Large intestine (tissue), 3 donors: ENCODE measurements at regions not wholly inside any gene's neighbourhood (a gene's known extent, or its start where the extent isn't known, plus 50 kb on each side); places are given as distances from the start of the nearest gene placed in this dataset.

Experiments used
- DNase-seq, 2 donors: peaks; one replicate each; pipeline versions ENCODE4 v3.0.0 to v3.0.0-alpha.2; 2013
- H3K27ac ChIP-seq: one replicate; pipeline ENCODE4 v1.5.1; 2013; ENCODE audit warnings: low read length
- H3K27me3 ChIP-seq: 2 replicates; pipeline ENCODE4 v1.6.1; 2013; ENCODE audit warnings: low read length; ENCODE audit not compliant: control insufficient read depth, insufficient read depth
- H3K36me3 ChIP-seq: 2 replicates; pipeline ENCODE4 v1.6.1; 2013; ENCODE audit warnings: low read length; ENCODE audit not compliant: control insufficient read depth, insufficient read depth
- H3K4me1 ChIP-seq: one replicate; pipeline ENCODE4 v1.6.1; 2013; ENCODE audit warnings: low read length; ENCODE audit not compliant: control insufficient read depth, insufficient read depth
- H3K4me3 ChIP-seq: one replicate; pipeline ENCODE4 v1.5.1; 2013; ENCODE audit warnings: low read length
- H3K9me3 ChIP-seq: one replicate; pipeline ENCODE4 v1.6.1; 2013; ENCODE audit warnings: mild to moderate bottlenecking, low read depth, low read length, moderate library complexity; ENCODE audit not compliant: control insufficient read depth
- WGBS: methylation state at CpG from one replicate; pipeline ENCODE4 v1.1.5; 2013; ENCODE audit warnings: low lambda C conversion rate; ENCODE audit not compliant: insufficient coverage; 5-methylcytosine and 5-hydroxymethylcytosine counted together

DNA sequence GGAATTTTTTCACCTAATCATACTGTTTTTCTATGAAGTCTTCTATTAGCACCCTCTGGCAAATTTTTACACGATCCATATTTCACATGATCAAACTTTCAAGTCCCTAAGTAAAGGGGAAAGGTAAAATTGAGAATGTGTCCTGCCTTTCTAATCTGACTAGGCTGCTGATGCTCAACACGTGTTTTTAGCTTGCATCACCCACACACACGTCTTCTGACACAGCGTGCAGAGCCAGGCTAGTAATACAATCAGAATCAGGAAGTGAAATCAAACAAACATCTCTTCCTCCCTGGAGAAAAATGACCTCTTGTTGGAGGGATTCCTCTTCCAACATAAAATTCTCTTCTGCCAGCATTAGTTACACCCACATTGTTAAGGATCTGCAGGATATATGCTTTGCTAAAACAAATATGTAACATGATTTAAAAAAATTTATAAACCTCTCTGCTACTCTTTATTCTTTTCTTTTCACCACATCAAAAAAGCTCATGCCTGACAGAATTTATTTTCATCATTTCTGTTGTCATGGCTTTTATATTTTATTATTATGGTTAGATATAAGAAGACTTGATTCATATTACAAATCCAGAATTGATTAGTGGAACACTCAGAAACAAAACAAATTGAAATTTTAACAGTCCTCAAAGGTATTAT, 122.4 kb downstream of the RAP2B start:
- peaks cover 4% of the 10 kb centered on the region for H3K9me3 ChIP-seq
- H3K27me3 ChIP-seq, result no peaks in the 10 kb centered on the region
- WGBS, result 90% methylated on average over 1 of the region's 4 CpGs
- DNase-seq, result peak in 1 of 2 donors; percentile 11
- no peak overlapping the region for H3K4me3 ChIP-seq
- H3K4me1 ChIP-seq, result no peaks in the 10 kb centered on the region
- no peaks in the 10 kb centered on the region for H3K36me3 ChIP-seq
- H3K27ac ChIP-seq, result no peak overlapping the region

DNA sequence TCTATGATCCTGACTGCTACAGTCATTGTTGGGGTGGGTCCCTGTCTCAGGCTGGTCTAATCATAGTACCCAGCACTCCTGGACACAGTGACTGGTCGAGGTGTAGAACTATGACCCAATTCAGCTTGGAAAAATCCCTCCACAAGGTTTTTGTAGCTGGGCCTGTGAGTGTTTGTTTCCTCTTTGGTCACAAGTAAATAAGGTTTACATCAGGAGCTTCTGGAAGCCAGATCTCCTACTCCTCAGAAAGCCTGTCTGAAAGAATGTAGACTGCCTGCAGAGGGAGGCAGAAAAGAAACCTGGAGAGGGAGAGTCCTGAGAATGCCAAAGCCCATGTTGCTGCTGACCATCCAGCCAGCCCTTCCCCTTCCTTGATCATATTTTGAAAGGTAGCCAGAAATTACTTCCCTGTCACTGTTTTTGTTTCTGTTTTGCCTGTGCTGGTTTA, 123.2 kb downstream of the RAP2B start:
- no peak for DNase-seq

GRCh38 chr3:153285982-153286381, 124.0 kb downstream of the RAP2B start:
- Histone ChIP-seq H3K27me3 (no peaks in the 10 kb centered on the region), H3K27ac (no peak overlapping the region), H3K4me1 (no peaks in the 10 kb centered on the region), H3K9me3 (peaks cover 4% of the 10 kb centered on the region), H3K36me3 (no peaks in the 10 kb centered on the region), H3K4me3 (no peak overlapping the region)
- no CpG with 5 or more reads among the region's 2 CpGs for WGBS
- no peak for DNase-seq

More for the DNA sequence above, 123.2 kb downstream of the RAP2B start:
- H3K9me3 ChIP-seq, result peaks cover 4% of the 10 kb centered on the region
- no peaks in the 10 kb centered on the region for H3K4me1 ChIP-seq
- H3K4me3 ChIP-seq, result no peak overlapping the region
- WGBS, result no CpG with 5 or more reads among the region's 1 CpG
- no peak overlapping the region for H3K27ac ChIP-seq
- H3K36me3 ChIP-seq, result no peaks in the 10 kb centered on the region
- H3K27me3 ChIP-seq, result no peaks in the 10 kb centered on the region

DNA sequence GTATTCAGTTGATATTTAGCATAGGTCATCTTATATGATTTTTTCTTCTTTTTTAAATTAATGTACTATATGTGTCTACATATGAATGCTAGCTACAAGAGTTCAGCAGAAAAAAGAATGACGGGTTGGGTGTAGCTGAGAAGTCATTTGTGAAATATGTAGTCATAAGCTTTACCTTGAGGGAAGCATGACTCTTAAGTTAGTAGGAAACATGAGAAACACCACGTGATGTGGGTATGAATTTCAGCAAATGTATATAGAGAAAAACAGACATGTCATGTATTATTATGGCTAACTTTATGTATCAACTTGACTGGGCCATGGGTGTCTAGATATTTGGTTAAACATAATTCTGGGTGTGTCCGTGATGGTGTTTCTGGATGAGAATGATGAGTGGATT, 125.0 kb downstream of the RAP2B start:
- Histone ChIP-seq H3K9me3 (no peaks in the 10 kb centered on the region), H3K36me3 (no peaks in the 10 kb centered on the region), H3K27me3 (no peaks in the 10 kb centered on the region), H3K4me1 (no peaks in the 10 kb centered on the region), H3K4me3 (no peak overlapping the region), H3K27ac (no peak overlapping the region)
- DNase-seq, result no peak
- no CpG with 5 or more reads among the region's 3 CpGs for WGBS

GRCh38 chr3:153289334-153289808, 127.3 kb downstream of the RAP2B start:
- Histone ChIP-seq H3K27me3 (no peaks in the 10 kb centered on the region), H3K9me3 (no peaks in the 10 kb centered on the region), H3K4me1 (no peaks in the 10 kb centered on the region), H3K4me3 (no peak overlapping the region), H3K36me3 (no peaks in the 10 kb centered on the region), H3K27ac (no peak overlapping the region)
- peak in 1 of 2 donors; percentile 14 for DNase-seq
- 85% methylated on average over 3 of the region's 3 CpGs for WGBS

GRCh38 chr3:153290268-153291015, 128.4 kb downstream of the RAP2B start:
- DNase-seq, result no peak
- Histone ChIP-seq H3K27me3 (no peaks in the 10 kb centered on the region), H3K27ac (no peak overlapping the region), H3K4me3 (no peak overlapping the region), H3K4me1 (no peaks in the 10 kb centered on the region), H3K9me3 (no peaks in the 10 kb centered on the region), H3K36me3 (no peaks in the 10 kb centered on the region)
- 63% methylated on average over 1 of the region's 1 CpG for WGBS

DNA sequence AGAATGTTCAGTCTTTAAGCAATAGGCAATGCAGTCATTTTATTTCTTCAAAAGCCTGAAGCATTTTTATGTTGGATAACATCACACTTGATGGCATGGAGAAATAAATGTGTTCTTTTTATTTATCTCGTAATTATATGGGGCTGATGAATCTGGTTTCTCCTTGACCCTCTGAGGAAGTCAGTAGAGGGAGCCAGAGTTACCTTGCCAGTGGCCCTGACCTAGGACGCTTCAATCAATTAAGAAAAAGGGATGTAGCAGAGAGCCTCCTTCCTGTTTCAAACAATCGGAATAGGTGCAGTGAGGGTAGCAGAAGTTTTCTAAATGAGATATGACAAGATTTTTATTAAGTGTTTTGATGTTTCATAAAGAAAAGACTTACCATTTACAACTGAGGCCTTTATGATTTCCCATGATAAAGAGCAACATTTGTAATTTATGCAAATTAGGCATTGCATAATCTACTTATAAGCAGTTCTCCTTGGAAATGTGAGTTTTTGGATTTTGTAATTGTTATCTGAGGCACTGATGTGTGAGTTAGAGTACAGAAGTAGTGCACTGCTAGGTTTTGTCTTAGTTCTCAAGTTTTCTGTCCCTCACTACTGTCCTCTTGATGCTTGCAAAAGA, 129.1 kb downstream of the RAP2B start:
- H3K9me3 ChIP-seq, result no peaks in the 10 kb centered on the region
- no peak overlapping the region for H3K27ac ChIP-seq
- no peaks in the 10 kb centered on the region for H3K36me3 ChIP-seq
- no peaks in the 10 kb centered on the region for H3K4me1 ChIP-seq
- DNase-seq, result no peak
- no peaks in the 10 kb centered on the region for H3K27me3 ChIP-seq
- WGBS, result 67% methylated on average over 2 of the region's 3 CpGs
- no peak overlapping the region for H3K4me3 ChIP-seq

DNA sequence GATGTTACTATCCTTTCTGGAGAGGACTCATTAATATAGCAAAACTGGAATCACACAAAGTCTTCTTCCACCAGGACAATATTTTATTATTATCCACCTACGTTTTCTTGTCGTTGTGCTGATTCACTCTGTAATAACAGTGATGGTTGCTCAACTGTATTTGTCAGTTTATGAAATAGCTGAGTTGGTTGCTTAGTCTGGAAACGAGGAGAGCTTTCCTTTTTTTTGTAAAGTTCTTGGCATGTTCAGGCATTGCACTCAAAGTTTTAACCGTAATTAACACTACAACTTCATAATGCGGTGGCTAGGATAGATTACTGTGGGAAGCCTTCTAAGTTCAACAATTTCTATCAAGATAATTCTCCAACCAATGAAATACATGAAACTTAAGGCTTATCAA, 131.2 kb downstream of the RAP2B start:
- H3K4me1 ChIP-seq, result no peaks in the 10 kb centered on the region
- no peaks in the 10 kb centered on the region for H3K36me3 ChIP-seq
- H3K9me3 ChIP-seq, result no peaks in the 10 kb centered on the region
- no peaks in the 10 kb centered on the region for H3K27me3 ChIP-seq
- H3K4me3 ChIP-seq, result no peak overlapping the region
- H3K27ac ChIP-seq, result no peak overlapping the region
- DNase-seq, result no peak
- WGBS, result no CpG with 5 or more reads among the region's 5 CpGs

GRCh38 chr3:153295901-153296300, 133.9 kb downstream of the RAP2B start:
- H3K4me3 ChIP-seq, result no peak overlapping the region
- H3K27ac ChIP-seq, result no peak overlapping the region
- H3K9me3 ChIP-seq, result no peaks in the 10 kb centered on the region
- H3K27me3 ChIP-seq, result no peaks in the 10 kb centered on the region
- no peaks in the 10 kb centered on the region for H3K4me1 ChIP-seq
- no peaks in the 10 kb centered on the region for H3K36me3 ChIP-seq
- DNase-seq, result no peak

GRCh38 chr3:153305189-153305588, 143.2 kb downstream of the RAP2B start:
- DNase-seq, result no peak
- WGBS, result no CpG with 5 or more reads among the region's 2 CpGs
- no peak overlapping the region for H3K4me3 ChIP-seq

More at GRCh38 chr3:153305189-153305588, 143.2 kb downstream of the RAP2B start:
- Histone ChIP-seq H3K36me3 (no peaks in the 10 kb centered on the region), H3K27ac (no peak overlapping the region), H3K4me1 (no peaks in the 10 kb centered on the region), H3K27me3 (no peaks in the 10 kb centered on the region), H3K9me3 (no peaks in the 10 kb centered on the region)
